Fibroblast of the aortic adventitia (primary cell): ENCODE measurements at regions not wholly inside any gene's neighbourhood (a gene's known extent, or its start where the extent isn't known, plus 50 kb on each side); places are given as distances from the start of the nearest gene placed in this dataset.

Source experiments
- DNase-seq: peaks from one replicate; pipeline ENCODE4 v3.0.0-alpha.2; 2010; ENCODE audit warnings: low read depth
- H3K4me3 ChIP-seq: 2 replicates; pipeline ENCODE4 v1.5.1; 2011; ENCODE audit warnings: low read depth, mild to moderate bottlenecking, control low read depth, low read length, moderate library complexity
- TF ChIP-seq, protein P1 (sequence below): IDR thresholded peaks from 2 replicates; pipeline ENCODE4 v1.5.1; 2011; ENCODE audit warnings: mild to moderate bottlenecking, low read length, control low read depth, inconsistent platforms; ENCODE audit not compliant: insufficient read depth

DNA sequence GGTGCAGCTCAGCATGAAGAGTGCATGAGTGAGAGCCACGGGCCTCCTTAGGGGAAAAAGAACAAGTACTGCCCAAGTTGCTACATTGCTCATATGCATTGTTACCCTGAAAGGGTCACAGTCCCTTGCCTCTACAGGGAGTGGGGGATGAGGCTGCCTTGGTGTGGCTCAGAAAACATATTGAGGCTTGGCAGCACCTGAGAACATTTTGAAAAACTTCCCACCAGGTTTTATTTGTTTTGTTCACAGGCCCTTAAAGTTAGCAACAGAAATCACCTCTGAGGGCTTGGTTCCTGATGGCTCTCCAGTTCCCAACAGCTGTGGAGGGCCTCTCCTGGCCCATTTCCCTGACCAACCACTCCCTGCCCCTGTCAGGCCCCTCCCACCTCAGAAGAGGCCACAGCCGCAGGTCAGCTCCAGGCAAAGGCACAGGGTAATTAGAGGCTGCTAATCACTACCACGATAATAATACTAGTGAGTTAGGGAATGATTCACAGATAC lies 90.7 kb upstream of the ADRA1B start:
- peak; percentile 32 for DNase-seq

DNA sequence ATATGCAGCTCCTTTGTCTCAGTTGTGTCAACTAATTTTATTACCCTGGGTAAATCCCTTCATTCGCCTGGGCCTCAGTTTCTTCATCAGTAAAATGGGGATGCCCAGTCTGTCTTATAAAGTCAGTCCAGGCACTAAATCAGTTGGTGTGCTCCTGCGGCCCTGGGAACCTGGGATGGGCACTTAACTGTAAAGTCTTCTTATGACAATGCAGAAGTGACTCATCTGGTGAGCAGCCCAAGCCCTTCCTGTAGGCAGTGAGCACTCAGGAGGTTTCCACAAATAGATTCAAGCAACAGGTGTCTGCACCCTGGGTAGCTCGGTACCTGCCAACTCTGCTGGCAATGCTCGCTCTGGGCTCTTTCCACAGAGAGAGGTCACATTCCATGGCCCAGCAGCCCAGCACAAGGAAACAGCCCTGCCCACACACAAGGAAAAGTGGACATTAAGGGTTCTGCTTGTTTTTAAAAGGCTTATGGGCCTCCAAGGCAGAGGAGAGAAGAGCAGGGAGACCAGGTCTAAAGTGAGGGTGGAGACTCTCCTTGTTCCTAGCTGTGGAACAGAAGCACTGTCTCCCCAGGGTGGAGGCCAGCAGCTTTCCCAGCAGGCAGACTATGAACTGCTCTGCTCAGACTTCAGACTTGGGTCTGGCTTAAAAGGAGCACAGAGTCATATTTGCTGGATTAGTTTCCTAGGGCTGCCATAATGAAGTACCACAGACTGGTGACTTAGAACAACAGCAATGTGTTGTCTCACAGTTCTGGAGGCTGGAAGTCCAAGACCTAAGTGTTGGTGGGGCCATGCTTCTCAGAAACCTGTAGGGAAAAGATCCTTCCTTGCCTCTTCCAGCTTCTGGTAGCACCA lies 89.7 kb upstream of the ADRA1B start:
- TF ChIP-seq, protein P1, sequence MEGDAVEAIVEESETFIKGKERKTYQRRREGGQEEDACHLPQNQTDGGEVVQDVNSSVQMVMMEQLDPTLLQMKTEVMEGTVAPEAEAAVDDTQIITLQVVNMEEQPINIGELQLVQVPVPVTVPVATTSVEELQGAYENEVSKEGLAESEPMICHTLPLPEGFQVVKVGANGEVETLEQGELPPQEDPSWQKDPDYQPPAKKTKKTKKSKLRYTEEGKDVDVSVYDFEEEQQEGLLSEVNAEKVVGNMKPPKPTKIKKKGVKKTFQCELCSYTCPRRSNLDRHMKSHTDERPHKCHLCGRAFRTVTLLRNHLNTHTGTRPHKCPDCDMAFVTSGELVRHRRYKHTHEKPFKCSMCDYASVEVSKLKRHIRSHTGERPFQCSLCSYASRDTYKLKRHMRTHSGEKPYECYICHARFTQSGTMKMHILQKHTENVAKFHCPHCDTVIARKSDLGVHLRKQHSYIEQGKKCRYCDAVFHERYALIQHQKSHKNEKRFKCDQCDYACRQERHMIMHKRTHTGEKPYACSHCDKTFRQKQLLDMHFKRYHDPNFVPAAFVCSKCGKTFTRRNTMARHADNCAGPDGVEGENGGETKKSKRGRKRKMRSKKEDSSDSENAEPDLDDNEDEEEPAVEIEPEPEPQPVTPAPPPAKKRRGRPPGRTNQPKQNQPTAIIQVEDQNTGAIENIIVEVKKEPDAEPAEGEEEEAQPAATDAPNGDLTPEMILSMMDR, result no peak
- peak; percentile 76 for DNase-seq
- H3K4me3 ChIP-seq, result no peak overlapping the region

More for the DNA sequence above, 90.7 kb upstream of the ADRA1B start:
- TF ChIP-seq, protein P1, result no peak
- H3K4me3 ChIP-seq, result no peak overlapping the region

DNA sequence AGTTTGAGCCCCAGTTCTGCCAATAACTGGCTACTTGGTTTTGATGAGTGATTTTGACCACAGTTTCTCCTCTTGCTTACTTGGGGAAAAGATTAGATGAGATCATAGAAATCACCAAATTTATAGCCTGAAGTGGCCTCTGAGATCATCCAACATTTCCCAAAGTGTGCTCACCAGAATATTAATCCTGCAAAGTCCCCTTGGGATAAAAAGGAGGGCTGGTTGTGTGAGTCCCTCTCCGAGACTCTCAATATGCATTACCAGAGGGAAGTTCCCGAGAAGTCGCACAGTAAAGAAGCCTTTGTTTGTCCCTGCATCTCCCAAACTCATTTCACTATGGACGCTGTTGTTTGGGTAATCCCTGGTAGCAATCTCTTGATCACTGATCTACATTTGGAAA lies 88.4 kb upstream of the ADRA1B start:
- TF ChIP-seq, protein P1, result no peak
- no peak for DNase-seq
- H3K4me3 ChIP-seq, result no peak overlapping the region

DNA sequence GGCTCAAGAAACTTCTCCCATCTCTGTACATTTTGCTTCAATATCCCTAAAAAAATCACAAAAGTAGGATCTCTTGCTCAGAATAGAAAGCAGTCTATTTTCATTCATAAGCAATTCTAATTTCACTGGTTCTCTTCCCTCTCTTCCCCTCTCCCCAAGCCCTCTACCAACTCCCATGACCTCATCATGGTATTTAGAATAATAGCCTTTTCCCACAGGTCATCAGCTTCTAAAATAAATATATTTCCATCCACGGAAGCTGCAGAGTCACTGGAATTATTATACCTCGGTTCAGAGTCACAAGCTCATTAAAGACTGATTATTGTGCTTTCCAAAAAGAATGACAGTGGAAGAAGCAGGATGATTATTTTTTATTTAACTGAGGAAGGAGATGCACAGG lies 84.2 kb upstream of the ADRA1B start:
- TF ChIP-seq, protein P1, result no peak
- no peak for DNase-seq
- H3K4me3 ChIP-seq, result no peak overlapping the region

DNA sequence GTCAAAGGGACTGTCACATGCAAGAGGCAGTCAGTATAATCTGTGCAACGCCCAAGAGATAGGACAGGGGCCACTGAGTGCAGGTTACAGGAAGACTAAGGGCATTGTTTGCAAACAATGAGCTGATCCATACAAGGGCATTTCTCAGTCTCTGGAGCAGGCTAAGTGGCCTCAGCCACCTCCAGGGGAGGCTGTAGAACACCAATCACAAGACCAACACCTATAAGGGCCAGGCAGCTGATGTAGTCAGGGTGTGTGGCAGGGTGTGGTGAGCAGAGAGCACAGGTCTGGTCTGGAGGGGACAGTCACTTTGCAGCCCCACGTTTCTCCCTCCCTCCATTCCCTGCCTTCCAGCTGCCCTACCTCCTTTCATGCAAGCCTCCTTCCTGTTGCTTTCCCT lies 83.2 kb upstream of the ADRA1B start:
- H3K4me3 ChIP-seq, result no peak overlapping the region
- TF ChIP-seq, protein P1, result no peak
- DNase-seq, result no peak

DNA sequence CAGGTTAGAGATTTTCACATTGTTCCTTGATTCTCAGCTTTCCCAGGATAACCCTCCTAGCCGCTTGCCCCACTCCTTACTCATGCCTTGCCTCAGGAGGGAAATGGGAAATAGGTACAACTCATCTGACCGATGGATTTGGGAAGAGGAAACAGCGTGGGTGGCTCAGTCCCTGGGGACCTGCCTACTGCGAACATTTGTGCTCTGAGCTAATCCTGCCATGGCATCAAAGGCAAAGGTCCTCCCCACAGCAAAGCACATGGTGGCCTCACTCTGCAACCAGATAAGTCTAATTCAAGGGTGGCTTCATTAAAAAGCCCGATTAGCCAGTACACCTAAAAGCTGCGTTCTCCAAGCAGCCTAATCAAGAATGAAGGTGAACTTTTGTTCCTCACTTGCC lies 82.4 kb upstream of the ADRA1B start:
- TF ChIP-seq, protein P1, result no peak
- DNase-seq, result no peak
- H3K4me3 ChIP-seq, result no peak overlapping the region
